D721Med (cell line): ENCODE measurements at regions not wholly inside any gene's neighbourhood (a gene's known extent, or its start where the extent isn't known, plus 50 kb on each side); places are given as distances from the start of the nearest gene placed in this dataset.

Source experiments
- DNase-seq: peaks from one replicate; pipeline ENCODE4 v3.0.0; 2011; ENCODE audit warnings: low spot score; ENCODE audit not compliant: insufficient read length
- FAIRE-seq: peaks from 2 replicates; lab custom pipeline; 2011; peaks lifted over from hg19 to GRCh38; lab: Jason Lieb, UNC
- TF ChIP-seq, protein P1 (sequence below): IDR thresholded peaks from 2 replicates; pipeline ENCODE4 v1.5.1; 2012; ENCODE audit warnings: mild to moderate bottlenecking, control low read depth; ENCODE audit not compliant: insufficient read depth; ENCODE audit errors: missing control alignments

DNA sequence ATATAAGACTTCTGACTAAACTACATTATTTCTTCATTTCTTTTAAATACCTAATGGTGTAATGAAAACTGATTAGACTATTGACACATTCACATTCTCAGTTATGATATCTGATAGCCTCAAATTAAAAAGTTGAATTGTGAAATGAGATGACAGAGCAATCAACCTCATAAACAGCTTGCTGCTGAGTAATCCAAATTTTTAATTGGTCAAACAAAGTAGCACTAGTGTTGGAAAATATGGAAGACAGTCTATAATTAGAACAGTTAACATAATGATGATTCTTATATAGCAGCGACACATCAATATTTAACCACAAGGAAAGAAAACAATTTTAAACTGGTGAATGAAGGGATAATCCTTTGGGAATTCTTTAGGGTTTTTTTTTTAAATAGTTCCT is 91.9 kb upstream of the LRP1B start:
- no peak for DNase-seq
- TF ChIP-seq, protein P1, sequence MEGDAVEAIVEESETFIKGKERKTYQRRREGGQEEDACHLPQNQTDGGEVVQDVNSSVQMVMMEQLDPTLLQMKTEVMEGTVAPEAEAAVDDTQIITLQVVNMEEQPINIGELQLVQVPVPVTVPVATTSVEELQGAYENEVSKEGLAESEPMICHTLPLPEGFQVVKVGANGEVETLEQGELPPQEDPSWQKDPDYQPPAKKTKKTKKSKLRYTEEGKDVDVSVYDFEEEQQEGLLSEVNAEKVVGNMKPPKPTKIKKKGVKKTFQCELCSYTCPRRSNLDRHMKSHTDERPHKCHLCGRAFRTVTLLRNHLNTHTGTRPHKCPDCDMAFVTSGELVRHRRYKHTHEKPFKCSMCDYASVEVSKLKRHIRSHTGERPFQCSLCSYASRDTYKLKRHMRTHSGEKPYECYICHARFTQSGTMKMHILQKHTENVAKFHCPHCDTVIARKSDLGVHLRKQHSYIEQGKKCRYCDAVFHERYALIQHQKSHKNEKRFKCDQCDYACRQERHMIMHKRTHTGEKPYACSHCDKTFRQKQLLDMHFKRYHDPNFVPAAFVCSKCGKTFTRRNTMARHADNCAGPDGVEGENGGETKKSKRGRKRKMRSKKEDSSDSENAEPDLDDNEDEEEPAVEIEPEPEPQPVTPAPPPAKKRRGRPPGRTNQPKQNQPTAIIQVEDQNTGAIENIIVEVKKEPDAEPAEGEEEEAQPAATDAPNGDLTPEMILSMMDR = no peak
- FAIRE-seq = peak; percentile 70

DNA sequence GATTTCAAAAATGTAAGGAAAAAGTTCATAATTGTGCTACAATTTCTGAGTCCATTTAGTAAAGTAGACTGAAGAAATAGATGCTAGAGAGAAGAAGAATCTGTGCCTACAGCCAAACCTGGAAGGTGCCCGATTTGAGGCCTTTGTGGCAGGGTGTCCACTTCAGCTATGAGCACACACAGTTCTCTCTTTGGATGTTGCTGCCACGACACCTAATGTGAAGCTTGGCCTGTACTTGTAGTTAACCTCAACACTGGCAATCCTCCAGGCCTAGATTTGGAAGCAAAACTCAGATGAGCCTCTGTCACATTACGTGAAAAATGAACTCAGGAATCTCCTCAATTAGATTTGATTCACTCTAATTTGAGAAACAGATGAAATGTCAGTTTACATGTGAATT is 90.1 kb upstream of the LRP1B start:
- FAIRE-seq = no peak
- DNase-seq = no peak
- TF ChIP-seq, protein P1 = no peak

DNA sequence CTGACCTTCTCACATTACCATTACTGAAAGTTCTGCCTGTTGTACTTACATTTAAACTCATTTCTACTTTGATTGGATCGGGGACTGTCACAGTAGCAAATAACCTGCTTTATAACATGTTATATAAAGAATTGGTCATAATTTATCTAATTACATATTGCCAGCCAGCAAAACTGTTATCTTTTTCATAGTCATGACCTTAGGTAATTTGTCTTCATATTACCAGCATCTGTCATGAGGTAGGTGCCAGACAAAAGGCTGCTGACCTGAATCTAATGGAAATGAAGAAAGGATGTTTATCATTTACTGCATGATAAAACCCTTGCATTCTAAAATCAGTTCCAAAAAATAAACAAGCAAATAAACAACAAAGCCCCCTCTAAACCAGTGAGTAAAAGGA is 89.4 kb upstream of the LRP1B start:
- TF ChIP-seq, protein P1 = no peak
- DNase-seq (no peak), FAIRE-seq (peak; percentile 60)

DNA sequence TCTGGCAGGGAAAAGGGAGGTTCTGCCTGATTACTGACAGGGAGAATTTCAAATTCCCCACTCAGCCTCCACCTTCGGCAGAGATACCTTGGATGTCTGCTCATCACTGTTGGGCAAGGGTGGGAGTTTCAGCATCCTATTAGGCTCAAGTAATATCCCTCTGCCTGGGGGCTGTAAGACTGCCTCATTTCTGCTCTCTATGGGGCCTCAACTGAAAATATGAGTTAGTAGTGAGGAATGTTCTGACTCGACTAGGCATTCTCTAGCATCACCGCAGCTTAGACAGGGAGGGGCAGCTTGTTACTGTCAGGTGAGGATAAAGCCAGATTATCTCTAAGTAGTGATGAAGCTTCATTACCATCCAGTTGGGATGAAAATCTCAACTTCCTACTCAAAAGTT is 87.7 kb upstream of the LRP1B start:
- TF ChIP-seq, protein P1 = no peak
- FAIRE-seq (no peak), DNase-seq (no peak)

DNA sequence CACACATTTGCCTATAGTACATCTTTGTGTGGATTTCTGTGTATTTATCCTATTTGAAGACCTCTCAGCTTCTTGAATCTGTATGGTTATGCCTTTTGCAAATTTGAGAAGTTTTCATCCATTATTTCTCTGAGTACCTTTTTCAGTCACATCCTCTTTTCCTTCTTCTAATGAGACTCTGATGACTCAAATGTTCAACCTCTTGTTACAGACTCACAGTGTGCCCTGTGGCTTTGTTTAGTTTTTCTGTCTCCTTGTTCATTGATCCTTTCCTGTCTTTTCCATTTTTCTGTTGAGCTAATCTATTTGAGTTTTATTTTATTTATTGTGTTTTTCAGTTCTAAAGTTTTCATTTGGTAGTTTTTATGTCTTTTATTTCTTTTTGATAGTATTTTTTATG is 87.0 kb upstream of the LRP1B start:
- no peak for FAIRE-seq
- DNase-seq = no peak
- TF ChIP-seq, protein P1 = no peak

DNA sequence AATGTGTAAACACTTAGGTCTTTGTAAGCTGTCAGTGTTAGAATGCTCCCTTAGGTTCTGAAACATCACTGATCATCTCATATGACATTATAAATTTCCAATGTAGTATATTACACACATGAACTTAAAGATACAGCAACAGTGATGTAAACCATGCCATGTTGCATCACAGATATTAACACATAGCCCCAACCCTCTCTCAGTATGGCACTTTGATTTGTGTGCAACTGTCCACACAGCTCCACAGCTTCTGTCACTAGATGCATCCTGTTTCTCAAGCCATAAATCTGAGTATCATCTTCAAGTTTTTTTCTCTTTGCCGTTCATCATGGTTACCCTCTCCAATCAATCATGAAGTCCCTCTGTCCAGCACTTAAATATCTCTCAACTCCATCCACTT is 69.2 kb upstream of the LRP1B start:
- no peak for DNase-seq
- TF ChIP-seq, protein P1 = no peak
- FAIRE-seq = no peak

DNA sequence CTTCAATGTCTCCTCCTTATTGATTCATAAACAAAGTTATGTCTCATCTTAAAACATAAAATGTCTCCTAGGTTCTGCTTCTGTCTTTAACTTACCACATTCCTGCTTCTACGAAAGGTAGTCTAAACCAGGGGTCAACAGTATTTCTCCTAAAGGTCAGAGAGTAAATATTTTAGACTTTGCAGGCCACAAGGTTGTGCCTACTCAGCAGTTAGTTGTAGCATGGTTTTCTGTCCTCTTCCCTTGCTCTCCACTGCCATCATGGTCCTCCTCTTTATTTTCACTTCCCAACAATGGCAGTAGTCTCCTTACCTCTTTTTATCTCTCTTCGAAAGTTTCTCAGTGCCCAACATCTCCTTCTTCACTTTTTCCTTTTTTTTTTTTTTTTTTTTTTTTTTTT is 68.3 kb upstream of the LRP1B start:
- DNase-seq = no peak
- TF ChIP-seq, protein P1 = no peak
- no peak for FAIRE-seq
